ENCODE measurements at regions not wholly inside any gene's neighbourhood (a gene's known extent, or its start where the extent isn't known, plus 50 kb on each side); places are given as distances from the start of the nearest gene placed in this dataset.

- Histone ChIP-seq H3K9me3 (ENCODE audit: low read length) (no peaks in the 10 kb centered on the region), H3K27me3 (ENCODE audit: insufficient read depth, low read length) (no peaks in the 10 kb centered on the region), H3K4me2 (ENCODE audit: low read length) (no peak overlapping the region), H4K20me1 (ENCODE audit: insufficient read depth, low read length) (no peaks in the 10 kb centered on the region), H3K36me3 (ENCODE audit: insufficient read depth, low read length) (no peaks in the 10 kb centered on the region), H3K4me3 (ENCODE audit: low read depth, low read length, poor library complexity, severe bottlenecking) (no peak overlapping the region), H3K9me2 (ENCODE audit: low read depth, low read length) (no peaks in the 10 kb centered on the region), H3K4me1 (ENCODE audit: insufficient read depth, low read length, severe bottlenecking) (no peaks in the 10 kb centered on the region), H3K27ac (ENCODE audit: low read depth, low read length, poor library complexity, severe bottlenecking) (no peak overlapping the region), H2AFZ (ENCODE audit: low read length) (no peak overlapping the region), H3K9ac (ENCODE audit: low read length) (no peak overlapping the region), H3K79me2 (ENCODE audit: insufficient read depth, low read length) (no peaks in the 10 kb centered on the region), H3F3A (ENCODE audit: insufficient read depth, low read length) (no peaks in the 10 kb centered on the region)
- TF ChIP-seq, protein P1, sequence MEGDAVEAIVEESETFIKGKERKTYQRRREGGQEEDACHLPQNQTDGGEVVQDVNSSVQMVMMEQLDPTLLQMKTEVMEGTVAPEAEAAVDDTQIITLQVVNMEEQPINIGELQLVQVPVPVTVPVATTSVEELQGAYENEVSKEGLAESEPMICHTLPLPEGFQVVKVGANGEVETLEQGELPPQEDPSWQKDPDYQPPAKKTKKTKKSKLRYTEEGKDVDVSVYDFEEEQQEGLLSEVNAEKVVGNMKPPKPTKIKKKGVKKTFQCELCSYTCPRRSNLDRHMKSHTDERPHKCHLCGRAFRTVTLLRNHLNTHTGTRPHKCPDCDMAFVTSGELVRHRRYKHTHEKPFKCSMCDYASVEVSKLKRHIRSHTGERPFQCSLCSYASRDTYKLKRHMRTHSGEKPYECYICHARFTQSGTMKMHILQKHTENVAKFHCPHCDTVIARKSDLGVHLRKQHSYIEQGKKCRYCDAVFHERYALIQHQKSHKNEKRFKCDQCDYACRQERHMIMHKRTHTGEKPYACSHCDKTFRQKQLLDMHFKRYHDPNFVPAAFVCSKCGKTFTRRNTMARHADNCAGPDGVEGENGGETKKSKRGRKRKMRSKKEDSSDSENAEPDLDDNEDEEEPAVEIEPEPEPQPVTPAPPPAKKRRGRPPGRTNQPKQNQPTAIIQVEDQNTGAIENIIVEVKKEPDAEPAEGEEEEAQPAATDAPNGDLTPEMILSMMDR (IDR thresholded peaks at IDR 0.05; ENCODE audit: low read length), result no peak
- no peak for TF ChIP-seq EZH2 (IDR thresholded peaks at IDR 0.05; ENCODE audit: borderline replicate concordance, low read length)
Measured at GRCh38 chr2:215740071-215740470, 273.3 kb downstream of the MREG start.

DNA sequence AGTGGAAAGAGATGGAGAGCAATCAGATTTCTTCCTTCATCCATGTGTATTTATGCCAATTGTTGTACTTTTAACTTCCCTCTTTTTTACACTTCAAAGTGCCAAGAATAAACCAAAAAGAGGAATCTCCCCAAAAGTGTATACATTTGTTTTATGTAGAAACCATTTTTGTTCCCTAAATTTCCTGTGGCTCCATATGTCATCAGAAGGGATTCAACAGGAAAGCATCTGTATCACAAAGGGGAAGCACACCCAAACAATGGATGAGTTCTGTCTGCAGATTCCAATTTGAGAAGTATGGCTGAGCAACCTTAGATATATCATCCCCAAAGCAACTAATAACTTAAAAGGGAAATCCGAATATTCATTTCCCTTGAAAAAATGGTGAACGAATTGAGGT, 275.0 kb downstream of the MREG start:
- H3K4me3 ChIP-seq (ENCODE audit: low read depth, low read length, poor library complexity, severe bottlenecking), result no peak overlapping the region
- H3K9me3 ChIP-seq (ENCODE audit: low read length), result no peaks in the 10 kb centered on the region
- TF ChIP-seq EZH2 (IDR thresholded peaks at IDR 0.05; ENCODE audit: borderline replicate concordance, low read length), result no peak
- TF ChIP-seq, protein P1 (IDR thresholded peaks at IDR 0.05; ENCODE audit: low read length), result no peak
- no peak overlapping the region for H3K4me2 ChIP-seq (ENCODE audit: low read length)
- no peak overlapping the region for H3K9ac ChIP-seq (ENCODE audit: low read length)
- no peaks in the 10 kb centered on the region for H3K79me2 ChIP-seq (ENCODE audit: insufficient read depth, low read length)
- no peaks in the 10 kb centered on the region for H4K20me1 ChIP-seq (ENCODE audit: insufficient read depth, low read length)
- no peaks in the 10 kb centered on the region for H3F3A ChIP-seq (ENCODE audit: insufficient read depth, low read length)
- no peaks in the 10 kb centered on the region for H3K36me3 ChIP-seq (ENCODE audit: insufficient read depth, low read length)
- no peak overlapping the region for H2AFZ ChIP-seq (ENCODE audit: low read length)
- no peaks in the 10 kb centered on the region for H3K9me2 ChIP-seq (ENCODE audit: low read depth, low read length)
- H3K4me1 ChIP-seq (ENCODE audit: insufficient read depth, low read length, severe bottlenecking), result no peaks in the 10 kb centered on the region
- no peak overlapping the region for H3K27ac ChIP-seq (ENCODE audit: low read depth, low read length, poor library complexity, severe bottlenecking)
- no peaks in the 10 kb centered on the region for H3K27me3 ChIP-seq (ENCODE audit: insufficient read depth, low read length)

- Histone ChIP-seq H3K9ac (ENCODE audit: low read length) (no peak overlapping the region), H3K27ac (ENCODE audit: low read depth, low read length, poor library complexity, severe bottlenecking) (no peak overlapping the region), H3F3A (ENCODE audit: insufficient read depth, low read length) (no peaks in the 10 kb centered on the region), H4K20me1 (ENCODE audit: insufficient read depth, low read length) (no peaks in the 10 kb centered on the region), H3K79me2 (ENCODE audit: insufficient read depth, low read length) (no peaks in the 10 kb centered on the region), H3K4me1 (ENCODE audit: insufficient read depth, low read length, severe bottlenecking) (no peaks in the 10 kb centered on the region), H3K4me3 (ENCODE audit: low read depth, low read length, poor library complexity, severe bottlenecking) (no peak overlapping the region), H3K27me3 (ENCODE audit: insufficient read depth, low read length) (no peaks in the 10 kb centered on the region), H3K4me2 (ENCODE audit: low read length) (no peak overlapping the region), H3K9me2 (ENCODE audit: low read depth, low read length) (no peaks in the 10 kb centered on the region), H3K36me3 (ENCODE audit: insufficient read depth, low read length) (no peaks in the 10 kb centered on the region), H3K9me3 (ENCODE audit: low read length) (no peaks in the 10 kb centered on the region), H2AFZ (ENCODE audit: low read length) (no peak overlapping the region)
- TF ChIP-seq, protein P1 (IDR thresholded peaks at IDR 0.05; ENCODE audit: low read length), result no peak
- no peak for TF ChIP-seq EZH2 (IDR thresholded peaks at IDR 0.05; ENCODE audit: borderline replicate concordance, low read length)
Measured at GRCh38 chr2:215737477-215737876, 275.9 kb downstream of the MREG start.
